ENCODE measurements at regions not wholly inside any gene's neighbourhood (a gene's known extent, or its start where the extent isn't known, plus 50 kb on each side); places are given as distances from the start of the nearest gene placed in this dataset.

GRCh38 chr2:7594211-7594610 is 677.0 kb downstream of the RNF144A start:
- DNase-seq (ENCODE audit: extremely low read depth in 1 of 11, low read depth in 9 of 11, low spot score in 4 of 11): no peak

DNA sequence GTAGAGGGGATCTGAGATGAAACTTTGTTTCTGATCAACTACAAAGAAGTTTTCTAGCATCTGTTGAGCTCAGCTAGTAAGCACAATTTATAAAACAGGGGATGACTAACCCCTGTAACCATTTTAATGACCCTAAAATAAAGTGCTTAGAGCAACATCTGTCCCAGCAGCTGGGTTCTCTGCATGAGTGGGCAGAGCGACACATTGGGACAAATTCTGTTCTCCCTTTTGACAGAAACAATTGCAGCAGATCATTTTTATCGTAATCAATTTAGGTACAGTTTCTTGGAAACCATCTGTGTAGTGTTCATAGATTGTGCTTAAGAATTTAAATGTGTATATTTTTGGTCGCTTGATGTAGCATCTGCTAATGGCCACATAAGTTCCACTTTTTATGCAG is 678.0 kb downstream of the RNF144A start:
- no peak for DNase-seq (ENCODE audit: extremely low read depth in 1 of 11, low read depth in 9 of 11, low spot score in 4 of 11)

DNA sequence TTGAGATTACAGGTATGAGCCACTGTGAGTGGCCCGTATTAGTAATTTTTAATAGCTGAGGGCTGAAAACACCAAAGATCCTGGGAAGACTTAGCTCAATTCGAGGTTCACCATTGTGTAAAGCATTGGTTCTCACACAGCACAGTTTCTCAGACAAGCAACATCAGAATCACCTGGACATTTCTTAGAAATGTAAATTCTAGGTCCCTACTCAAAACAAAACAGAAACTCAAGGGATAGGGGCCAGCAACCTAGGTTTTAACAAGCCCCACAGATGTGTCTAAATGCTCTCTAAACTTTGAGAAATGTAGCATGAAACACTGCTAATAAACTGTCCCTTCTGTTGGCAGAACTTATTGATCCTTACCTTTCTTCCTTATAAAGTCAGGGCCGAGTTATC is 681.2 kb downstream of the RNF144A start:
- no peak for DNase-seq (ENCODE audit: extremely low read depth in 1 of 11, low read depth in 9 of 11, low spot score in 4 of 11)

DNA sequence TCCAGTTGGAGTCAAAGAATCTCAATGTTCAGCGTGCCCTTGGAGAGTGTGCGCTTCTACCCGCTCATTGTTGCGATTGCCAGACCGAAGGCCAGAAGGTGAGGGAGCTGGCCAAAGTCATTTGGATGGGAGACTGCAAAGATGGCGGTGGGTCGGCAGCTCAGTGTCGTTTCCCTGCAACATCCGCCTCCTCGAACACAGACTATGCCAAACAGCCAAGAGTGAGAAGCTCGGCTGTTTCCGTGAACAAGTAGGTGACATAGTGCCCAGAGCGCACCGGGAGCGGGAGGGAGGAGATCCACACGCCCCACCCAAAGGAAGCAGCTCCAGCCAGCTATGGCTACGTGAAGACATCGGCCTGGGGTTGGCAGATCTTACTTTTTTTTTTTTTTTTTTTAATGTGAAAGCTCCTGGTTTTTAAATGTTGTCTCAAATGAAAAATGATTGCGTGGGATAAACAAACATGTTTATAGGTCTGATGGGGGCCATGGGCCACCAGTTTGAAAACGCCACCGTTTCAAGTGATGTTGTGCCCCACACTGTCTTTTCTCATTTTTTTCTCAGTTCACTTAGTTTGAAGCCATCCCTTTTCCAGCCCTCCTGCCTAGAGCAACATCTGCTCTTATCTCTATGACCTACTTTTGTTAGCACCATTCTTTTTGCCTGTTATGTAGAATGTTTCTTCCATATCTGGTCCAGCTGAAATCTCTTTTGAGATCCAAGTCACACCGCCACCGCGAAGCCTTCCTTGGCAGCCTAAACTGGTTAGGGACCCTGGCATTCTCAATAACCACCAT is 682.4 kb downstream of the RNF144A start:
- no peak for DNase-seq (ENCODE audit: extremely low read depth in 1 of 11, low read depth in 9 of 11, low spot score in 4 of 11)

DNA sequence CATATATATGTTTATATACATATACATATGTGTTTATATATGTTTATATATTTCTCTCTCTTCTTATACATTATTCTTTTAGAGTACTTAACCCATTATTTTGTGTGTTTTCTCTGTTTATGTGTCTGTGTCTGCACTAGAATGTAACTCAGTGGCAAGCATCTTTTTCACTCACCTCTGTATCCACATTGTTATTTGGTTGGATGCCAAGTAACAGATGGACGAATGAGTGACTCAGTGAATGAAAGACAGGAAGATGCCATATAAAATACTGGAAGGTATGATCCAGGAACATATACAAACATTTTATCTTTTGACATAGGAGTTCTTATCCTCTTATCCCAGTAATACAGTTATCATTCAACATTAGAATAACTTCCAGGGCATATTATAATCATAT is 684.8 kb downstream of the RNF144A start:
- DNase-seq (ENCODE audit: extremely low read depth in 1 of 11, low read depth in 9 of 11, low spot score in 4 of 11): no peak

- no peak for DNase-seq (ENCODE audit: extremely low read depth in 1 of 11, low read depth in 9 of 11, low spot score in 4 of 11)
Observed at GRCh38 chr2:7604456-7604855, 687.2 kb downstream of the RNF144A start.

DNA sequence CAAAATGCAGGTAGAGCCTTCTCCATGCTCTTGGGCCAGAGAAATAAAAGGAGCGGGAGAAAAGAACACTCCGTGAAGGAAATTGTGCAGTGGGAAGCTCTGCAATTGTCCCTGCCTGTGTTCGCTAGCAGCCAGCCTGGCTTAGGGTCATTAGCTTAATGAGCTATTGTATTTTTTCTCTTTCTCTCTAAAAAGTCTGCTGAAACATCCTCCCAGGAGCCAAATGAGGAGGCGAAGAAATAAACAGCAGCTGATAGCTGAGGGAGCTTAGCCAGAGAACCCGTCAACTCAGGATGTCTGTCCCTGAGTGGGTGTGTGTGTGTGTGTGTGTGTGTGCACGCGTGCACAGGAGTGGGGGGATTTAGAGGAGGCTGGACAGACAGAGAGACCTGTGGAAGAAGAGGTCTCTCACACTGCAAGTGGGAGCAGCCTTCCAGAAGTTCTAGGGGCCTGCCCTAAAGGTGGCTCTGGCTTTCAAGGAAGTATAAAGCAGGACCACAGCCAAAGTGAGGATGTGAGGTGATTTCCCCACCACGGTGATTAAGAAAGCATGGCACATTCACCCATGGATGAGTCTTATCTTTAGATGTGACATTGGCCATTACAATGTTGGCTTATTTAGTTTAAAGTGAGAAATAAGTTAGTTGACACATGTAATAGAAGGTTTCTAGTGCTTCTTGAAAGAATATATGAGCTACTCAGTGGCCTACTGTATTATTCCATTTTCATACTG is 690.4 kb downstream of the RNF144A start:
- DNase-seq (ENCODE audit: extremely low read depth in 1 of 11, low read depth in 9 of 11, low spot score in 4 of 11): no peak

DNA sequence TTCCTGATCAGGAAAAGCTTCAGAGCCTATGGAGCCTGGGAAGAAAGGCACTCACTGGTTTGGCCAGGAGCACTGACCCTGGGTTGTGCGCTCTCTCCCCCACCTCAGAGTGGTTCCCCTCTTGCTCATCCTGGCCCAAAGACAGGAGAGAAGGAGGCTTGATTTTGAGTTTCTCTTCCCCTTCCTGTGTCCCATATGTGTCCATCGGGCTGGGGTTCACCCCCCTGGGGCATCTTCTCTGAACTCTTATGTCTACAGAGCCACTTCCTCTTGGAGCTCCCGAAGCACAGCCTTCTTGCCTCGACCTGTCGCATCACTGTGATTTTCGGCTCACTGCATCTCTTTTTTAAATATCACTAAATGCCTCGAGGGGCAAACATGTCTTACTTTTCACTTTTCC is 692.3 kb downstream of the RNF144A start:
- DNase-seq (ENCODE audit: extremely low read depth in 1 of 11, low read depth in 9 of 11, low spot score in 4 of 11): no peak

DNA sequence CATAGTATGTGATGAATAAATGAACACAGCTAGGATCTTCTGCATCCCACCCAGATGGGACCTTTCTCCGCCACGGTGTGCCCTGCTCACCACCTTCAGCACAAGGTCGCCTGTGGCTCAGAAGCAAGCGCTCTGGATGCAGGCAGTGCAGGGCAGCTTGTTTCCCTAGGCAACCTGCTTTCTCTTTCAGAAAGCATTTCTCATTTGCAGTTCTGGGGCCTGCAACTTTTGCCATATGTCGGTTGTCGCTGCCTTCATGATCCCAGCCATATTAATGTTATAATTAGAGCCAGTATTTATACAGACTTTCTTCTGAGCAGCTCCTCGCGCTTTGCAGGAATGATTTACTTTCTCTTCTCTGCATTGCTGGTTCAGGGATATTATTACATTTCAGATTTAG is 692.8 kb downstream of the RNF144A start:
- DNase-seq (ENCODE audit: extremely low read depth in 1 of 11, low read depth in 9 of 11, low spot score in 4 of 11): no peak

GRCh38 chr2:7611750-7612149 is 694.5 kb downstream of the RNF144A start:
- DNase-seq (ENCODE audit: extremely low read depth in 1 of 11, low read depth in 9 of 11, low spot score in 4 of 11): no peak

GRCh38 chr2:7612969-7613368 is 695.8 kb downstream of the RNF144A start:
- no peak for DNase-seq (ENCODE audit: extremely low read depth in 1 of 11, low read depth in 9 of 11, low spot score in 4 of 11)

DNA sequence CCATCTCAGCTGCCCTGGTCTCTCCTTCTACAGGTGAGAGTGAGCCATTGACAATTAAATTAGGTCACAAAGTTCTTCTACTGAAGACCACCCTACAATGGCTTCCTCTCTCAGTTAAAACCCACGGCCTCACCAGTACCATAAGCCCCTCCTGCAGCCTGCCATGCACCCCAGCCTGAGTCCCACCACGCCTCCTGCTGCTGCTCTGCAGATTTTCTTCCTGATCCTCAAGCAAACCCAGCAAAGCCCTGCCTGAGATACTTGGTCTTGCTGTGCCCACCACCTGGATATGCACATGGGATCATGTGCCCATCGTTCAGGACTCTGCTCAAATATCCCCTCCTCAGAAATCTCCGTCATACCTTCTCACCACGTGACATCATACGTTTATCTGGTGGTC is 696.6 kb downstream of the RNF144A start:
- no peak for DNase-seq (ENCODE audit: extremely low read depth in 1 of 11, low read depth in 9 of 11, low spot score in 4 of 11)

DNA sequence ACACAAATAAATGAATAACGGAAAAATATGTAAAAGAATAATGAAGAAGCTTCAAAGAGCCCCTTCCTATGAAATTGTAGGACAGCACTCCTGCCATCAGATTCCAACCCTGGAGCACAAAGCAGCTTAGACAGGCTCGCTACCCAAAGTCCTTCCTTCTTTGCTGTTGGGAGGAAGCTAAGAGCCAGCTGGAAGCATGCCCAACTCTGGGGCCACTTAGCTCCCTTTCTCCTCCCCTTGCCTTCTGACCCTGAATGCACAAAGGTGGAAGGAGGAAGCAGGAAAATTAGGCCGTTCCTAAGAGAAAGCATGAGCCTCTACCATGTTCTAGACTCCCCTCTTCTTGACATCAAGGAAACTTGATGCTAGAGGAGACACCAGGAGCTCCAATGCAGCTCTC is 700.8 kb downstream of the RNF144A start:
- DNase-seq (ENCODE audit: extremely low read depth in 1 of 11, low read depth in 9 of 11, low spot score in 4 of 11): no peak

DNA sequence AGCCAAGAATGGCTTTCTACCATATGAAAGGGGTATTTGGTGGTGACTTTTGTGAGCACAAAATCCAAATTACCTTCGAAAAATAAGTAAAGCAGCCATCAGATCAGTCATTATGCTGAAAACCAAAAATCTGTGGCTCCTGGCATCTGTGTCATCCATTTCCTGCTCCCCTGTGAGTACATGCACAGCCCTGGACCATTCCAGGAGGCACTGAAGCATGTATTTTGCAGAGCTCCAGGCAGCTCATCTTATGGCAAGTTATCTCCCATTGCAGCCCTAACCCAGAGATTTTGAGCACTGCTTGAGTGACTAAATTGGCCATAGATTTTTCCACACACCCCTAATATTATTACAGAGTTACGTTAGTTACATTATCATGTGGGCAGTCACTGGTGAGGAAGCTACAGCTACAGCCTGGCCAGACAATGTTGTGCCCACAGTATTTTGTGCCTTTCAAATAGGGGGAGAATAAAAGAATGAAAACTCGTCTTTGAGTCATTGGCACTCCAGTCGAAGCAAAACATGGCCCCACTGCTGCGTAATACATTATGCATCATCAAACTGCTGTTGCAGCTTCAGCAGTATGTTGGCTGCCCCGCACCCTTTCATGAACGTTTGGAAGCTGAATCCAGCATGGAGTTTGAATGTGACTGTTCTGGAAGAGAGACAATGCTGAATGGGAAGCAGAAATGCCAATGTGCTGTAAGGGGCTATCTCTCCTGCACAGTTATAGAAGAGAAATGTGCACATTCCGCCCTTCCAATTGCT is 702.2 kb downstream of the RNF144A start:
- DNase-seq (ENCODE audit: extremely low read depth in 1 of 11, low read depth in 9 of 11, low spot score in 4 of 11): no peak

DNA sequence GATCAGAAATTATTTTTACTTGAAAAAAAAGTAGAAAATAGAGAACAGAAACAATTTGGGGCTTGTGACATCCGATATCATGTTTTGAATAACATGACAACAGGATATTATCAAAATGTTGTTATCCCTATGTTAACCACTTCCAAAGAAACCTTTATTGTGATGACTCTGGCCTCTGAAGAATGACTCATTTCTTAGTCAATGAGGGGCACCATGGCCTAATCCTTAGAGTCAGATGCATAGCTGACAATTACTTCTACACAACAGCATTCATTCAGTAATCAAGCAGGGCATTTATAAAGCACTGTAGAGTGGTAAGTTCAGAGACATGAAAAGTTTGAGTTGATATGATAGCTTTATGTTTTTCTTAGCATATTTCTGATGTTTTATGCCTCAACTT is 703.0 kb downstream of the RNF144A start:
- no peak for DNase-seq (ENCODE audit: extremely low read depth in 1 of 11, low read depth in 9 of 11, low spot score in 4 of 11)

DNA sequence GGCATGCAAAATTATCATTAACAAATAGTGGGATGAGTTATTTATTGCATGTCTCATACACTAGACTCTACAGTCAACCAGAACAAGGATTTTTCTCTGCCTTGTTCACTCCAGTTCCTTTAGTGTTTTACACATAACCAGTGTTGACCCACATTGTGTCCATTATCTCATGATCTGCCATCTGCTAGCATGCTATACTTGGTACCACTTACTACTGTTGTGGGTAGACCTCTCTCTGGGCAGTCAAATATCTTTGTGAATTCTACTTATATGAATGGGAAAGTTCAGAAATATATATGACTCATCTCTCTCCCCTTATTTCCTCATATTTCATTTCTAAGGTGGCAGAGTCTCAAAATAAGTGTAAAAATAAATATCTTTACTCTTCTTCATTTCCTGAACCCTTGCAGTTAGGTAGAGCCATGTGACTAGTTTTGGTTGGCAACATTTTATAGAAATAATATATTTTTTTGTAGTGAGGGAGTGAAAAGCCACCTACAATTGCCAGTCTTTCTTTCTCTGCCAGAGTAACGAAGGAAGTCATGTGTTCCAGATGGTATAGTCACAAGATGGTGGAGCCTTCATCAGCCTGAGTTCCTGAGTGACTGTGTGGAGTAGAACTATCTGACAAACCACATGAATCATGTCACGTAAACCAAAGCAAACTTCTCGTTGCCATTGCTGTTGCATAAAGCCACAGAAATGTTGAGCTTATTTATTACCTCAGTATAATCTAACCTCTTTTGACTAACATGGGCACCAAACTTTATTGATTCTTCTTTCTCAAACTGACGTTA is 704.0 kb downstream of the RNF144A start:
- DNase-seq (ENCODE audit: extremely low read depth in 1 of 11, low read depth in 9 of 11, low spot score in 4 of 11): no peak

GRCh38 chr2:7625392-7626138 is 708.4 kb downstream of the RNF144A start:
- no peak for DNase-seq (ENCODE audit: extremely low read depth in 1 of 11, low read depth in 9 of 11, low spot score in 4 of 11)

GRCh38 chr2:7626139-7626537 is 708.9 kb downstream of the RNF144A start:
- DNase-seq (ENCODE audit: extremely low read depth in 1 of 11, low read depth in 9 of 11, low spot score in 4 of 11): no peak

DNA sequence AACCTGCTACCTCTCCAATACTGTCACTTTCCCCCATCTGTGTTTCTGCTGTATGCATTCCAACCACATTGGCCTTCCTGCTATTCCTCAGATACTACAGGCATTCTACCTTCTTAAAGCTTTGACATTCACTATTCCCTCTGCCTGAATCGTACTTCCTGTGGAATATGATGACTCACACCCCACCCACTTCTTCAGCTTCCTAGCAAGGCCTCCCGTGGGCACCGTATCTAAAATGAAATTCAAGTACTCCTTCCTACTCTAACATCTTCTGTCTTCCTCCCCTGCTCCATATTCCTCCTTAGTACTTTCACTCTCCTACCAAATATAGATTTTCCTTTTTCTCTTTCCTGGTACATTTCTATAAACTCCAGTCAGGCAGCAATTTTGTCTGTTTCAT is 710.4 kb downstream of the RNF144A start:
- no peak for DNase-seq (ENCODE audit: extremely low read depth in 1 of 11, low read depth in 9 of 11, low spot score in 4 of 11)

Measured in renal cortex interstitium (tissue), 11 donors.